HepG2 (cell line): ENCODE measurements at regions not wholly inside any gene's neighbourhood (a gene's known extent, or its start where the extent isn't known, plus 50 kb on each side); places are given as distances from the start of the nearest gene placed in this dataset.

Experiments
- ATAC-seq: fragments of 200-7000 bp; cut with Tn5 transposase; 3 replicates; pipeline ENCODE4 v1.9.1; 2020; ENCODE audit warnings: mild to moderate bottlenecking, moderate library complexity
- BruUV-seq: library from RNA; stranded (reverse); fragments of 400-500 nt; replicated peaks from 2 replicates; lab custom pipeline; 2021; lab: Mats Ljungman, UMichigan
- CTCF ChIA-PET: fragments of 300-600 bp; formaldehyde crosslinking; extraction: SDS; loops from one replicate; lab custom pipeline; 2021; ENCODE audit warnings: low total read pairs, inconsistent platforms, low intra/inter-chr PET ratio; lab: Yijun Ruan, JAX
- POLR2A ChIA-PET: fragments of 350-600 bp; sonication (Branson Sonifier 250); formaldehyde crosslinking; loops from one replicate; lab custom pipeline; 2020; ENCODE audit warnings: antibody characterized with exemption, inconsistent platforms; lab: Yijun Ruan, JAX
- DNase-seq: peaks from one replicate; pipeline ENCODE4 v3.0.0-alpha.2; 2015; ENCODE audit warnings: low spot score
- FAIRE-seq: peaks from 3 replicates; lab custom pipeline; 2011; peaks lifted over from hg19 to GRCh38; lab: Jason Lieb, UNC
- H2AFZ ChIP-seq: one replicate; pipeline ENCODE4 v1.6.1; 2011; ENCODE audit warnings: low read length, inconsistent platforms
- H3K27ac ChIP-seq: fragments of 300-600 bp; 3 replicates; pipeline ENCODE4 v1.8.0; 2011; ENCODE audit warnings: mixed run types, mild to moderate bottlenecking, mixed read lengths, low read length, inconsistent platforms; ENCODE audit not compliant: insufficient read depth; ENCODE audit errors: extremely low read length
- H3K27me3 ChIP-seq, 2 experiments: fragments of 200-600 bp in 1 of 2; 2 replicates in 1 of 2; 3 replicates in 1 of 2; pipeline versions ENCODE4 v1.6.0 to v1.8.0; 2011; ENCODE audit warnings: low read length in 2 of 2, mild to moderate bottlenecking in 2 of 2, moderate library complexity in 2 of 2, inconsistent platforms in 1 of 2; ENCODE audit not compliant: insufficient read depth in 2 of 2, control insufficient read depth in 1 of 2
- H3K36me3 ChIP-seq, 2 experiments: fragments of 200-600 bp in 1 of 2; replicated peaks in 1 of 2; 2 replicates in 1 of 2; 3 replicates in 1 of 2; pipeline versions ENCODE4 v1.5.1 to v1.8.0; 2011; ENCODE audit warnings: low read length in 2 of 2, inconsistent platforms in 1 of 2; ENCODE audit not compliant: insufficient read depth in 2 of 2, control insufficient read depth in 1 of 2
- H3K4me1 ChIP-seq: 2 replicates; pipeline ENCODE4 v1.5.1; 2012; ENCODE audit warnings: low read length, inconsistent platforms; ENCODE audit not compliant: insufficient read depth
- H3K4me2 ChIP-seq: 2 replicates; pipeline ENCODE4 v1.6.0; 2011; ENCODE audit warnings: low read depth, low read length, inconsistent platforms
- H3K4me3 ChIP-seq, 3 experiments: fragments of 200-600 bp in 1 of 3; sonication (generic), shearing (Covaris generic) in 1 of 3; replicated peaks in 1 of 3; 2 replicates each; pipeline ENCODE4 v1.5.1; 2011 to 2016; ENCODE audit warnings: low read length in 3 of 3, inconsistent platforms in 2 of 3, low read depth in 2 of 3, mild to moderate bottlenecking in 2 of 3, control low read depth in 1 of 3, mixed read lengths in 1 of 3; ENCODE audit not compliant: insufficient read depth in 1 of 3
- H3K79me2 ChIP-seq: one replicate; pipeline ENCODE4 v1.6.1; 2011; ENCODE audit warnings: low read length, inconsistent platforms; ENCODE audit not compliant: insufficient read depth
- H3K9ac ChIP-seq: 2 replicates; pipeline ENCODE4 v1.6.0; 2011; ENCODE audit warnings: mild to moderate bottlenecking, low read depth, low read length, inconsistent platforms; ENCODE audit not compliant: insufficient read depth
- H3K9me3 ChIP-seq: 2 replicates; pipeline ENCODE4 v1.5.1; 2012; ENCODE audit warnings: mild to moderate bottlenecking, low read length
- H4K20me1 ChIP-seq: 2 replicates; pipeline ENCODE4 v1.6.0; 2011; ENCODE audit warnings: inconsistent platforms, mild to moderate bottlenecking, low read length, moderate library complexity; ENCODE audit not compliant: insufficient read depth
- CBX2 ChIP-seq, 2 experiments: fragments of 200-600 bp in 1 of 2; sonication (generic); formaldehyde crosslinking in 1 of 2; IDR thresholded peaks; 2 replicates each; pipeline versions ENCODE4 v1.7.0 to v1.8.1; 2018 to 2022; ENCODE audit warnings: low read depth in 2 of 2, low read length in 1 of 2, mild to moderate bottlenecking in 1 of 2, missing genetic modification reagents in 1 of 2
- DDIT3 ChIP-seq: sonication (generic); formaldehyde crosslinking; IDR thresholded peaks from 2 replicates; pipeline ENCODE4 v1.4.0; 2020; ENCODE audit warnings: mild to moderate bottlenecking, missing genetic modification reagents
- GRHL1 ChIP-seq: sonication (generic); formaldehyde crosslinking; conservative IDR thresholded peaks from 2 replicates; pipeline ENCODE4 v1.8.0; 2022; ENCODE audit warnings: missing genetic modification reagents
- MXD1 ChIP-seq: sonication (generic); formaldehyde crosslinking; IDR thresholded peaks from 2 replicates; pipeline ENCODE4 v1.4.0; 2020; ENCODE audit warnings: mild to moderate bottlenecking, missing genetic modification reagents
- SKI ChIP-seq: fragments of 450-650 bp; IDR thresholded peaks from one replicate; pipeline ENCODE4 v1.6.1; 2018; ENCODE audit warnings: mild to moderate bottlenecking; ENCODE audit not compliant: partially characterized antibody
- ZHX2 ChIP-seq, 2 experiments: sonication (generic) in 1 of 2; formaldehyde crosslinking in 1 of 2; IDR thresholded peaks; 2 replicates each; pipeline versions ENCODE4 v1.6.1 to v1.9.0; 2014 to 2022; ENCODE audit warnings: antibody characterized with exemption in 1 of 2, borderline replicate concordance in 1 of 2, inconsistent platforms in 1 of 2, low read depth in 1 of 2, missing genetic modification reagents in 1 of 2
- ZNF276 ChIP-seq: sonication (generic); formaldehyde crosslinking; IDR thresholded peaks from 2 replicates; pipeline ENCODE4 v1.4.0; 2020; ENCODE audit warnings: mild to moderate bottlenecking, low read depth, missing genetic modification reagents
- ZNF546 ChIP-seq: sonication (generic); formaldehyde crosslinking; conservative IDR thresholded peaks from 2 replicates; pipeline ENCODE4 v1.8.1; 2023; ENCODE audit warnings: mild to moderate bottlenecking, missing genetic modification reagents
- ZNF556 ChIP-seq: sonication (generic); formaldehyde crosslinking; IDR thresholded peaks from 2 replicates; pipeline ENCODE4 v1.4.0; 2020; ENCODE audit warnings: mild to moderate bottlenecking, missing genetic modification reagents, borderline replicate concordance
- ZNF562 ChIP-seq: sonication (generic); formaldehyde crosslinking; IDR thresholded peaks from 2 replicates; pipeline ENCODE4 v1.8.0; 2022; ENCODE audit warnings: missing genetic modification reagents, borderline replicate concordance
- ZNF619 ChIP-seq: sonication (generic); formaldehyde crosslinking; IDR thresholded peaks from 2 replicates; pipeline ENCODE4 v1.4.0; 2020; ENCODE audit warnings: mild to moderate bottlenecking, missing genetic modification reagents
- ZNF652 ChIP-seq: IDR thresholded peaks from 2 replicates; pipeline ENCODE4 v1.6.1; 2016; ENCODE audit warnings: low read depth, borderline replicate concordance
- ZNF777 ChIP-seq: sonication (generic); formaldehyde crosslinking; IDR thresholded peaks from 2 replicates; pipeline ENCODE4 v1.4.0; 2020; ENCODE audit warnings: missing genetic modification reagents
- ZNF878 ChIP-seq: sonication (generic); formaldehyde crosslinking; IDR thresholded peaks from 2 replicates; pipeline ENCODE4 v1.8.1; 2023; ENCODE audit warnings: mild to moderate bottlenecking, missing genetic modification reagents, moderate library complexity
- WGBS: methylation state at CpG from one replicate; pipeline ENCODE4 v1.1.6; 2017; ENCODE audit warnings: low lambda C conversion rate; 5-methylcytosine and 5-hydroxymethylcytosine counted together
- in situ Hi-C: cut with HindIII; loops from 2 replicates; pipeline ENCODE4 v1.10.0; 2017; ENCODE audit warnings: low pct_unique_long_range_greater_than_20kb; ENCODE audit not compliant: extremely low pct_ligation_motif_present
- intact Hi-C: fragments of 100-400 bp; cut with micrococcal nuclease; formaldehyde crosslinking; loops from one replicate; pipeline ENCODE4 v1.10.0; 2022; ENCODE audit not compliant: unreplicated experiment

- TF ChIP-seq GRHL1 (no peak), SKI (no peak), ZNF619 (CRISPR knock-in tag) (no peak), ZNF562 (CRISPR knock-in tag) (no peak), CBX2 (IDR thresholded peaks at IDR 0.05; ENCODE audit: low read depth, low read length) (no peak), CBX2 (CRISPR knock-in tag; IDR thresholded peaks at IDR 0.05; ENCODE audit: low read depth) (no peak), ZNF652 (no peak), MXD1 (CRISPR knock-in tag) (no peak), ZNF878 (CRISPR knock-in tag) (no peak), DDIT3 (no peak), ZNF556 (CRISPR knock-in tag) (no peak), ZNF546 (no peak)
These were observed 294.6 kb downstream of the PCNX1 start (continued) for GRCh38 chr14:71201840-71202239.

GRCh38 chr14:71202881-71203280 lies 295.6 kb downstream of the PCNX1 start:
- no peak overlapping the region for H3K9ac ChIP-seq
- intact Hi-C loops (no loop called here), in situ Hi-C loops (no loop called here)
- H4K20me1 ChIP-seq, result no peaks in the 10 kb centered on the region
- no peaks in the 10 kb centered on the region for H3K4me1 ChIP-seq
- TF ChIP-seq ZHX2 (IDR thresholded peaks at IDR 0.05; ENCODE audit: low read depth) (no peak), ZHX2 (CRISPR knock-in tag; IDR thresholded peaks at IDR 0.05; ENCODE audit: borderline replicate concordance) (no peak), ZNF276 (CRISPR knock-in tag) (no peak), ZNF777 (CRISPR knock-in tag) (no peak)
- no peak overlapping the region for H2AFZ ChIP-seq
- no peaks in the 10 kb centered on the region for H3K9me3 ChIP-seq
- H3K27me3 ChIP-seq, result peaks cover 2 to 13% of the 10 kb centered on the region in 2 experiments; a peak in 3 of 5 replicates
- H3K4me3 ChIP-seq, result no peak overlapping the region
- ChIA-PET POLR2A (no interaction called here), CTCF (no interaction called here)
- no peaks in the 10 kb centered on the region for H3K79me2 ChIP-seq
- H3K4me2 ChIP-seq, result no peak overlapping the region
- H3K36me3 ChIP-seq, result no peaks in the 10 kb centered on the region
- WGBS, result 4% methylated on average over 3 of the region's 3 CpGs
- no peak for DNase-seq
- BruUV-seq, result no TSS peak
- no peak for ATAC-seq
- FAIRE-seq, result no peak
- no peak overlapping the region for H3K27ac ChIP-seq
